Spinal cord (tissue), 9 donors: ENCODE measurements at regions not wholly inside any gene's neighbourhood (a gene's known extent, or its start where the extent isn't known, plus 50 kb on each side); places are given as distances from the start of the nearest gene placed in this dataset.
A peak's percentile ranks its signal among the peaks of the same experiment; 100 is the strongest.

Source experiments
- DNase-seq, 6 donors: peaks; one replicate each; pipeline versions ENCODE4 v3.0.0 to v3.0.0-alpha.2; 2013 to 2015; ENCODE audit warnings: low spot score in 6 of 6, low read depth in 4 of 6
- H3K27ac ChIP-seq: one replicate; pipeline ENCODE4 v1.5.1; 2013; ENCODE audit warnings: low read depth, low read length, control low read depth
- H3K27me3 ChIP-seq: one replicate; pipeline ENCODE4 v1.6.1; 2013; ENCODE audit warnings: low read length; ENCODE audit not compliant: control insufficient read depth, insufficient read depth
- H3K36me3 ChIP-seq: one replicate; pipeline ENCODE4 v1.6.1; 2013; ENCODE audit warnings: low read length; ENCODE audit not compliant: control insufficient read depth, insufficient read depth
- H3K4me1 ChIP-seq: one replicate; pipeline ENCODE4 v1.6.1; 2013; ENCODE audit warnings: low read length; ENCODE audit not compliant: control insufficient read depth, insufficient read depth
- H3K4me3 ChIP-seq: one replicate; pipeline ENCODE4 v1.5.1; 2013; ENCODE audit warnings: low read depth, low read length, control low read depth
- H3K9me3 ChIP-seq: one replicate; pipeline ENCODE4 v1.6.1; 2013; ENCODE audit warnings: low read length; ENCODE audit not compliant: control insufficient read depth, insufficient read depth
- WGBS: methylation state at CpG from one replicate; pipeline ENCODE4 v1.1.5; 2013; ENCODE audit warnings: missing lambda C conversion rate; ENCODE audit not compliant: insufficient coverage; 5-methylcytosine and 5-hydroxymethylcytosine counted together
- donor health status: healthy.

GRCh38 chr5:3680821-3681220 lies 85.2 kb downstream of the IRX1 start:
- Histone ChIP-seq H3K36me3 (no peaks in the 10 kb centered on the region), H3K4me1 (no peaks in the 10 kb centered on the region), H3K27ac (no peak overlapping the region), H3K4me3 (no peak overlapping the region), H3K9me3 (no peaks in the 10 kb centered on the region), H3K27me3 (no peaks in the 10 kb centered on the region)
- WGBS: no CpG with 5 or more reads among the region's 5 CpGs
- peak in 2 of 6 donors; percentile 14 to 80 for DNase-seq

GRCh38 chr5:3684118-3684517 lies 88.5 kb downstream of the IRX1 start:
- WGBS: 88% methylated on average over 11 of the region's 13 CpGs
- no peaks in the 10 kb centered on the region for H3K36me3 ChIP-seq
- no peaks in the 10 kb centered on the region for H3K9me3 ChIP-seq
- no peak for DNase-seq
- H3K4me3 ChIP-seq: no peak overlapping the region
- no peaks in the 10 kb centered on the region for H3K27me3 ChIP-seq
- no peak overlapping the region for H3K27ac ChIP-seq
- H3K4me1 ChIP-seq: no peaks in the 10 kb centered on the region

GRCh38 chr5:3684771-3685354 lies 89.2 kb downstream of the IRX1 start:
- no peaks in the 10 kb centered on the region for H3K4me1 ChIP-seq
- no peak overlapping the region for H3K4me3 ChIP-seq
- H3K27me3 ChIP-seq: no peaks in the 10 kb centered on the region
- no peak overlapping the region for H3K27ac ChIP-seq
- no peaks in the 10 kb centered on the region for H3K9me3 ChIP-seq
- DNase-seq: no peak
- WGBS: 96% methylated on average over 6 of the region's 12 CpGs
- H3K36me3 ChIP-seq: no peaks in the 10 kb centered on the region

GRCh38 chr5:3694819-3695218 lies 99.2 kb downstream of the IRX1 start:
- Histone ChIP-seq H3K4me1 (peaks cover 5% of the 10 kb centered on the region), H3K36me3 (no peaks in the 10 kb centered on the region), H3K27ac (no peak overlapping the region), H3K9me3 (no peaks in the 10 kb centered on the region), H3K27me3 (no peaks in the 10 kb centered on the region), H3K4me3 (no peak overlapping the region)
- no peak for DNase-seq
- WGBS: 100% methylated on average over 5 of the region's 5 CpGs

GRCh38 chr5:3695818-3696217 lies 100.2 kb downstream of the IRX1 start:
- DNase-seq: no peak
- no CpG with 5 or more reads among the region's 2 CpGs for WGBS
- Histone ChIP-seq H3K27me3 (no peaks in the 10 kb centered on the region), H3K4me1 (peaks cover 5% of the 10 kb centered on the region), H3K4me3 (no peak overlapping the region), H3K36me3 (no peaks in the 10 kb centered on the region), H3K27ac (no peak overlapping the region), H3K9me3 (no peaks in the 10 kb centered on the region)

- WGBS: 94% methylated on average over 12 of the region's 12 CpGs
- H3K27me3 ChIP-seq: no peaks in the 10 kb centered on the region
- no peaks in the 10 kb centered on the region for H3K36me3 ChIP-seq
- H3K4me3 ChIP-seq: no peak overlapping the region
- H3K9me3 ChIP-seq: no peaks in the 10 kb centered on the region
- DNase-seq: no peak
- H3K27ac ChIP-seq: no peak overlapping the region
- H3K4me1 ChIP-seq: peaks cover 5% of the 10 kb centered on the region
These were observed 102.8 kb downstream of the IRX1 start for GRCh38 chr5:3698412-3698811.

GRCh38 chr5:3701694-3702093 lies 106.1 kb downstream of the IRX1 start:
- WGBS: 96% methylated on average over 3 of the region's 4 CpGs
- DNase-seq: no peak
- H3K4me3 ChIP-seq: no peak overlapping the region

GRCh38 chr5:3704661-3705060 lies 109.0 kb downstream of the IRX1 start:
- H3K27me3 ChIP-seq: no peaks in the 10 kb centered on the region
- no peaks in the 10 kb centered on the region for H3K4me1 ChIP-seq
- DNase-seq: no peak
- no peak overlapping the region for H3K4me3 ChIP-seq
- no peak overlapping the region for H3K27ac ChIP-seq
- no peaks in the 10 kb centered on the region for H3K9me3 ChIP-seq
- H3K36me3 ChIP-seq: no peaks in the 10 kb centered on the region

More at GRCh38 chr5:3701694-3702093, 106.1 kb downstream of the IRX1 start:
- Histone ChIP-seq H3K36me3 (no peaks in the 10 kb centered on the region), H3K27me3 (no peaks in the 10 kb centered on the region), H3K27ac (no peak overlapping the region), H3K9me3 (no peaks in the 10 kb centered on the region), H3K4me1 (peaks cover 5% of the 10 kb centered on the region)

GRCh38 chr5:3709068-3709716 lies 113.6 kb downstream of the IRX1 start:
- Histone ChIP-seq H3K4me1 (no peaks in the 10 kb centered on the region), H3K27me3 (no peaks in the 10 kb centered on the region), H3K36me3 (no peaks in the 10 kb centered on the region), H3K4me3 (no peak overlapping the region), H3K27ac (no peak overlapping the region), H3K9me3 (no peaks in the 10 kb centered on the region)
- 23% methylated on average over 3 of the region's 11 CpGs for WGBS
- peak in 2 of 6 donors; percentile 15 to 68 for DNase-seq

- Histone ChIP-seq H3K27ac (no peak overlapping the region), H3K4me3 (no peak overlapping the region), H3K27me3 (no peaks in the 10 kb centered on the region), H3K4me1 (no peaks in the 10 kb centered on the region), H3K9me3 (no peaks in the 10 kb centered on the region), H3K36me3 (no peaks in the 10 kb centered on the region)
- DNase-seq: no peak
- WGBS: 54% methylated on average over 7 of the region's 10 CpGs
These were observed 114.2 kb downstream of the IRX1 start for GRCh38 chr5:3709717-3710348.
